ENCODE measurements at regions not wholly inside any gene's neighbourhood (a gene's known extent, or its start where the extent isn't known, plus 50 kb on each side); places are given as distances from the start of the nearest gene placed in this dataset.

DNA sequence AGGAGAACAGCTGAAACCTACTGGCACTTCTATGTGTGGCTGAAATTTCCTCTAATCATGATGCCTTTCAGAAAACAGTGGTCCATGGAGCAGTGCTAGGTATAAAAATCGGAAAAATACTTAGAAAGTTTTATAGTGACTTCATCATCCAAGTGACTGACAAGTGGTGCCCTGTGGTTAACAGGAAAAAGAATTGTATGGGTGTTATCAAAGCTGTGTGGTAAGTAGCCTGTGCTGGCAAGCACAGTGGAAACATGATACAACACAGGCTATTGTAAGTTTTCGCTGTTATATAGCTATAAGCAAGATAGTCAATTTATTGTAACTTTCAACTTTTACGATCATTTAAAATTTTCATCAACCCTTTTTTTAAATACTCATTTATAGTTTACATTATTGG lies 1599.7 kb upstream of the ZEB2 start:
- TF ChIP-seq POLR2A (IDR thresholded peaks at IDR 0.05), result no peak
- TF ChIP-seq, protein P1, sequence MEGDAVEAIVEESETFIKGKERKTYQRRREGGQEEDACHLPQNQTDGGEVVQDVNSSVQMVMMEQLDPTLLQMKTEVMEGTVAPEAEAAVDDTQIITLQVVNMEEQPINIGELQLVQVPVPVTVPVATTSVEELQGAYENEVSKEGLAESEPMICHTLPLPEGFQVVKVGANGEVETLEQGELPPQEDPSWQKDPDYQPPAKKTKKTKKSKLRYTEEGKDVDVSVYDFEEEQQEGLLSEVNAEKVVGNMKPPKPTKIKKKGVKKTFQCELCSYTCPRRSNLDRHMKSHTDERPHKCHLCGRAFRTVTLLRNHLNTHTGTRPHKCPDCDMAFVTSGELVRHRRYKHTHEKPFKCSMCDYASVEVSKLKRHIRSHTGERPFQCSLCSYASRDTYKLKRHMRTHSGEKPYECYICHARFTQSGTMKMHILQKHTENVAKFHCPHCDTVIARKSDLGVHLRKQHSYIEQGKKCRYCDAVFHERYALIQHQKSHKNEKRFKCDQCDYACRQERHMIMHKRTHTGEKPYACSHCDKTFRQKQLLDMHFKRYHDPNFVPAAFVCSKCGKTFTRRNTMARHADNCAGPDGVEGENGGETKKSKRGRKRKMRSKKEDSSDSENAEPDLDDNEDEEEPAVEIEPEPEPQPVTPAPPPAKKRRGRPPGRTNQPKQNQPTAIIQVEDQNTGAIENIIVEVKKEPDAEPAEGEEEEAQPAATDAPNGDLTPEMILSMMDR (IDR thresholded peaks at IDR 0.05), result no peak
